Loucy (cell line): ENCODE measurements at regions not wholly inside any gene's neighbourhood (a gene's known extent, or its start where the extent isn't known, plus 50 kb on each side); places are given as distances from the start of the nearest gene placed in this dataset.
"Not testable (repeated sequence)": the region's sequence is repeated elsewhere in the genome, so short reads cannot be mapped to it uniquely, and the experiment has no call there.

Experiments
- EZH2phosphoT487 ChIP-seq: fragments of 200-600 bp; IDR thresholded peaks from 2 replicates; pipeline ENCODE4 v1.6.1; 2018; ENCODE audit warnings: antibody characterized with exemption, mild to moderate bottlenecking, moderate library complexity, borderline replicate concordance
- TF ChIP-seq, protein P1 (sequence below): fragments of 200-600 bp; sonication (generic); conservative IDR thresholded peaks from 2 replicates; pipeline ENCODE4 v1.5.1; 2014; ENCODE audit warnings: mild to moderate bottlenecking, antibody characterized with exemption, low read length

GRCh38 chr2:200124665-200125368 is 169.4 kb downstream of the MAIP1 start:
- TF ChIP-seq, protein P1, sequence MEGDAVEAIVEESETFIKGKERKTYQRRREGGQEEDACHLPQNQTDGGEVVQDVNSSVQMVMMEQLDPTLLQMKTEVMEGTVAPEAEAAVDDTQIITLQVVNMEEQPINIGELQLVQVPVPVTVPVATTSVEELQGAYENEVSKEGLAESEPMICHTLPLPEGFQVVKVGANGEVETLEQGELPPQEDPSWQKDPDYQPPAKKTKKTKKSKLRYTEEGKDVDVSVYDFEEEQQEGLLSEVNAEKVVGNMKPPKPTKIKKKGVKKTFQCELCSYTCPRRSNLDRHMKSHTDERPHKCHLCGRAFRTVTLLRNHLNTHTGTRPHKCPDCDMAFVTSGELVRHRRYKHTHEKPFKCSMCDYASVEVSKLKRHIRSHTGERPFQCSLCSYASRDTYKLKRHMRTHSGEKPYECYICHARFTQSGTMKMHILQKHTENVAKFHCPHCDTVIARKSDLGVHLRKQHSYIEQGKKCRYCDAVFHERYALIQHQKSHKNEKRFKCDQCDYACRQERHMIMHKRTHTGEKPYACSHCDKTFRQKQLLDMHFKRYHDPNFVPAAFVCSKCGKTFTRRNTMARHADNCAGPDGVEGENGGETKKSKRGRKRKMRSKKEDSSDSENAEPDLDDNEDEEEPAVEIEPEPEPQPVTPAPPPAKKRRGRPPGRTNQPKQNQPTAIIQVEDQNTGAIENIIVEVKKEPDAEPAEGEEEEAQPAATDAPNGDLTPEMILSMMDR: not testable (repeated sequence)
- not testable (repeated sequence) for TF ChIP-seq EZH2phosphoT487
